GM18519 (cell line): ENCODE measurements at regions not wholly inside any gene's neighbourhood (a gene's known extent, or its start where the extent isn't known, plus 50 kb on each side); places are given as distances from the start of the nearest gene placed in this dataset.
"Not testable (repeated sequence)": the region's sequence is repeated elsewhere in the genome, so short reads cannot be mapped to it uniquely, and the experiment has no call there.

Source experiments
- ATAC-seq: cut with Tn5 transposase; IDR thresholded peaks from one replicate; pipeline ENCODE4 v1.9.1; 2021; ENCODE audit warnings: mild to moderate bottlenecking, moderate library complexity; ENCODE audit not compliant: unreplicated experiment, low FRiP score

GRCh38 chr3:124351430-124352148, 359.7 kb upstream of the ROPN1 start:
- ATAC-seq, result no peak

- no peak for ATAC-seq
These were observed 360.2 kb upstream of the ROPN1 start for GRCh38 chr3:124352149-124352539.

GRCh38 chr3:124353691-124354090, 361.8 kb upstream of the ROPN1 start:
- ATAC-seq, result no peak

GRCh38 chr3:124354150-124354549, 362.2 kb upstream of the ROPN1 start:
- no peak for ATAC-seq

GRCh38 chr3:124358156-124358555, 366.2 kb upstream of the ROPN1 start:
- ATAC-seq, result no peak

GRCh38 chr3:124360155-124360554, 368.2 kb upstream of the ROPN1 start:
- ATAC-seq, result no peak

- no peak for ATAC-seq
These were observed 368.6 kb upstream of the ROPN1 start for GRCh38 chr3:124360563-124360962.

- ATAC-seq, result no peak
These were observed 368.7 kb upstream of the UMPS start for GRCh38 chr3:124361566-124361965.

GRCh38 chr3:124362455-124362854, 367.8 kb upstream of the UMPS start:
- ATAC-seq, result no peak

- no peak for ATAC-seq
These were observed 366.8 kb upstream of the UMPS start for GRCh38 chr3:124363476-124363875.

GRCh38 chr3:124364317-124365020, 365.8 kb upstream of the UMPS start:
- ATAC-seq, result no peak

- ATAC-seq, result not testable (repeated sequence)
These were observed 363.6 kb upstream of the UMPS start for GRCh38 chr3:124366655-124367054.

- no peak for ATAC-seq
These were observed 357.5 kb upstream of the UMPS start for GRCh38 chr3:124372775-124373174.

GRCh38 chr3:124373524-124373923, 356.7 kb upstream of the UMPS start:
- ATAC-seq, result peak; percentile 77

- no peak for ATAC-seq
These were observed 355.7 kb upstream of the UMPS start for GRCh38 chr3:124374583-124374982.

- no peak for ATAC-seq
These were observed 348.5 kb upstream of the UMPS start for GRCh38 chr3:124381575-124382333.

- no peak for ATAC-seq
These were observed 347.2 kb upstream of the UMPS start for GRCh38 chr3:124383051-124383450.

GRCh38 chr3:124383846-124384466, 346.3 kb upstream of the UMPS start:
- ATAC-seq, result no peak

GRCh38 chr3:124384527-124384926, 345.7 kb upstream of the UMPS start:
- no peak for ATAC-seq

GRCh38 chr3:124385996-124386395, 344.3 kb upstream of the UMPS start:
- ATAC-seq, result no peak

- ATAC-seq, result no peak
These were observed 343.2 kb upstream of the UMPS start for GRCh38 chr3:124386996-124387595.
